ENCODE measurements at regions not wholly inside any gene's neighbourhood (a gene's known extent, or its start where the extent isn't known, plus 50 kb on each side); places are given as distances from the start of the nearest gene placed in this dataset.

- H3F3A ChIP-seq (ENCODE audit: low read depth): no peaks in the 10 kb centered on the region
Observed at GRCh38 chr2:38181806-38182491, 106.0 kb upstream of the CYP1B1 start.

DNA sequence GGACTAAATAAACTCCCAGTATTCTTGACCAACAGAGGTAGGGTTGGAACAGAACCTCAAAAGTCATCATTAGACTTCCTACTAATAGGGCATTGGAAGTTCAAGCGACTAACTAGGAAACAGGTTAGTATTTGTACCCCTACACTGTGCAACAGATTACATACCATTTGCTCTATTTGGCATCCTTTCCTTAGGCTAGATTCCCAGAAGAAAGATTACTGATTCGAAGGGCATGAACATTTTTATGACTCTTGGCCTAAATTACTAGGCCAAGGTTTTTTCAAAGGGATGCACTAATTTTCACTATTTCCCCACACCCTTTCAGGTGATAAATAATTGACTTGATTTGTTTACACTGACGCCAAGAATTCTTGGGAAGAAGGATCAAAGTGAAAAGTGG, 104.8 kb upstream of the CYP1B1 start:
- Histone ChIP-seq H3K79me2 (ENCODE audit: insufficient read depth, low read length) (no peaks in the 10 kb centered on the region), H3K4me3 (ENCODE audit: low read length, poor library complexity, severe bottlenecking) (no peak overlapping the region), H3F3A (ENCODE audit: low read depth) (no peaks in the 10 kb centered on the region), H3K4me2 (ENCODE audit: low read depth, low read length, poor library complexity, severe bottlenecking) (no peak overlapping the region), H3K9me2 (replicated peaks; ENCODE audit: low read depth, low read length) (no peaks in the 10 kb centered on the region), H3K9me3 (ENCODE audit: insufficient read depth, low read depth, low read length) (no peaks in the 10 kb centered on the region; the same call in 1 of the 2 replicates), H2AFZ (ENCODE audit: low read length) (no peak overlapping the region), H3K27me3 (ENCODE audit: insufficient read depth, low read length, poor library complexity, severe bottlenecking) (no peaks in the 10 kb centered on the region), H3K36me3 (ENCODE audit: insufficient read depth, low read length) (no peaks in the 10 kb centered on the region), H4K20me1 (ENCODE audit: insufficient read depth, low read length, poor library complexity, severe bottlenecking) (no peaks in the 10 kb centered on the region), H3K4me1 (ENCODE audit: insufficient read depth, low read length, poor library complexity, severe bottlenecking) (peaks cover 9% of the 10 kb centered on the region), H3K9ac (ENCODE audit: low read depth, low read length, poor library complexity, severe bottlenecking) (no peak overlapping the region)
- TF ChIP-seq EZH2phosphoT487 (IDR thresholded peaks at IDR 0.05; ENCODE audit: borderline replicate concordance): no peak
- TF ChIP-seq, protein P1, sequence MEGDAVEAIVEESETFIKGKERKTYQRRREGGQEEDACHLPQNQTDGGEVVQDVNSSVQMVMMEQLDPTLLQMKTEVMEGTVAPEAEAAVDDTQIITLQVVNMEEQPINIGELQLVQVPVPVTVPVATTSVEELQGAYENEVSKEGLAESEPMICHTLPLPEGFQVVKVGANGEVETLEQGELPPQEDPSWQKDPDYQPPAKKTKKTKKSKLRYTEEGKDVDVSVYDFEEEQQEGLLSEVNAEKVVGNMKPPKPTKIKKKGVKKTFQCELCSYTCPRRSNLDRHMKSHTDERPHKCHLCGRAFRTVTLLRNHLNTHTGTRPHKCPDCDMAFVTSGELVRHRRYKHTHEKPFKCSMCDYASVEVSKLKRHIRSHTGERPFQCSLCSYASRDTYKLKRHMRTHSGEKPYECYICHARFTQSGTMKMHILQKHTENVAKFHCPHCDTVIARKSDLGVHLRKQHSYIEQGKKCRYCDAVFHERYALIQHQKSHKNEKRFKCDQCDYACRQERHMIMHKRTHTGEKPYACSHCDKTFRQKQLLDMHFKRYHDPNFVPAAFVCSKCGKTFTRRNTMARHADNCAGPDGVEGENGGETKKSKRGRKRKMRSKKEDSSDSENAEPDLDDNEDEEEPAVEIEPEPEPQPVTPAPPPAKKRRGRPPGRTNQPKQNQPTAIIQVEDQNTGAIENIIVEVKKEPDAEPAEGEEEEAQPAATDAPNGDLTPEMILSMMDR (conservative IDR thresholded peaks at IDR 0.05; ENCODE audit: low read length): no peak

More at GRCh38 chr2:38181806-38182491, 106.0 kb upstream of the CYP1B1 start:
- no peak overlapping the region for H2AFZ ChIP-seq (ENCODE audit: low read length)
- H3K4me2 ChIP-seq (ENCODE audit: low read depth, low read length, poor library complexity, severe bottlenecking): no peak overlapping the region
- no peaks in the 10 kb centered on the region for H3K9me2 ChIP-seq (replicated peaks; ENCODE audit: low read depth, low read length)
- no peaks in the 10 kb centered on the region for H4K20me1 ChIP-seq (ENCODE audit: insufficient read depth, low read length, poor library complexity, severe bottlenecking)
- no peak overlapping the region for H3K9ac ChIP-seq (ENCODE audit: low read depth, low read length, poor library complexity, severe bottlenecking)
- H3K79me2 ChIP-seq (ENCODE audit: insufficient read depth, low read length): no peaks in the 10 kb centered on the region
- H3K27me3 ChIP-seq (ENCODE audit: insufficient read depth, low read length, poor library complexity, severe bottlenecking): no peaks in the 10 kb centered on the region
- no peaks in the 10 kb centered on the region; the same call in 1 of the 2 replicates for H3K9me3 ChIP-seq (ENCODE audit: insufficient read depth, low read depth, low read length)
- peaks cover 9% of the 10 kb centered on the region for H3K4me1 ChIP-seq (ENCODE audit: insufficient read depth, low read length, poor library complexity, severe bottlenecking)
- no peak overlapping the region for H3K4me3 ChIP-seq (ENCODE audit: low read length, poor library complexity, severe bottlenecking)
- no peaks in the 10 kb centered on the region for H3K36me3 ChIP-seq (ENCODE audit: insufficient read depth, low read length)
- TF ChIP-seq, protein P1 (conservative IDR thresholded peaks at IDR 0.05; ENCODE audit: low read length): no peak
- TF ChIP-seq EZH2phosphoT487 (IDR thresholded peaks at IDR 0.05; ENCODE audit: borderline replicate concordance): no peak

GRCh38 chr2:38178556-38179419, 102.8 kb upstream of the CYP1B1 start:
- H3K4me2 ChIP-seq (ENCODE audit: low read depth, low read length, poor library complexity, severe bottlenecking): no peak overlapping the region
- no peaks in the 10 kb centered on the region for H3K4me1 ChIP-seq (ENCODE audit: insufficient read depth, low read length, poor library complexity, severe bottlenecking)
- no peaks in the 10 kb centered on the region for H3K36me3 ChIP-seq (ENCODE audit: insufficient read depth, low read length)
- no peaks in the 10 kb centered on the region for H4K20me1 ChIP-seq (ENCODE audit: insufficient read depth, low read length, poor library complexity, severe bottlenecking)
- no peak overlapping the region for H3K9ac ChIP-seq (ENCODE audit: low read depth, low read length, poor library complexity, severe bottlenecking)
- H3K27me3 ChIP-seq (ENCODE audit: insufficient read depth, low read length, poor library complexity, severe bottlenecking): no peaks in the 10 kb centered on the region
- no peak overlapping the region for H3K4me3 ChIP-seq (ENCODE audit: low read length, poor library complexity, severe bottlenecking)
- no peaks in the 10 kb centered on the region for H3K9me2 ChIP-seq (replicated peaks; ENCODE audit: low read depth, low read length)
- H3K79me2 ChIP-seq (ENCODE audit: insufficient read depth, low read length): no peaks in the 10 kb centered on the region
- no peak for TF ChIP-seq EZH2phosphoT487 (IDR thresholded peaks at IDR 0.05; ENCODE audit: borderline replicate concordance)
- TF ChIP-seq, protein P1 (conservative IDR thresholded peaks at IDR 0.05; ENCODE audit: low read length): no peak
- H3F3A ChIP-seq (ENCODE audit: low read depth): no peaks in the 10 kb centered on the region
- no peaks in the 10 kb centered on the region; the same call in 1 of the 2 replicates for H3K9me3 ChIP-seq (ENCODE audit: insufficient read depth, low read depth, low read length)
- no peak overlapping the region for H2AFZ ChIP-seq (ENCODE audit: low read length)

All from Loucy (cell line).